Chondrocyte (in vitro differentiated cells): ENCODE measurements at regions not wholly inside any gene's neighbourhood (a gene's known extent, or its start where the extent isn't known, plus 50 kb on each side); places are given as distances from the start of the nearest gene placed in this dataset.

Experiments
- DNase-seq: peaks from one replicate; pipeline ENCODE4 v3.0.0; 2021; ENCODE audit warnings: mixed read lengths, low spot score
- H3K27ac Mint-ChIP-seq: one replicate; pipeline ENCODE4 v1.8.0; 2021; ENCODE audit warnings: mild to moderate bottlenecking, moderate library complexity, mixed read lengths; ENCODE audit not compliant: unreplicated experiment
- H3K27me3 Mint-ChIP-seq: 2 replicates; pipeline ENCODE4 v1.8.0; 2021; ENCODE audit warnings: low read depth, mixed read lengths
- H3K36me3 Mint-ChIP-seq: 2 replicates; pipeline ENCODE4 v1.8.0; 2021; ENCODE audit warnings: low read depth, mixed read lengths
- H3K4me1 Mint-ChIP-seq: 2 replicates; pipeline ENCODE4 v1.8.0; 2021; ENCODE audit warnings: low read depth, mild to moderate bottlenecking, mixed read lengths
- H3K4me3 Mint-ChIP-seq: one replicate; pipeline ENCODE4 v1.8.0; 2021; ENCODE audit warnings: mild to moderate bottlenecking, moderate library complexity, mixed read lengths; ENCODE audit not compliant: unreplicated experiment
- H3K9me3 Mint-ChIP-seq: 2 replicates; pipeline ENCODE4 v1.8.0; 2021; ENCODE audit warnings: low read depth, mixed read lengths
- TF ChIP-seq, protein P1 (sequence below): fragments of 200-600 bp; sonication (generic); IDR thresholded peaks from 2 replicates; pipeline ENCODE4 v1.5.0; 2021; ENCODE audit warnings: antibody characterized with exemption, mild to moderate bottlenecking, moderate library complexity

DNA sequence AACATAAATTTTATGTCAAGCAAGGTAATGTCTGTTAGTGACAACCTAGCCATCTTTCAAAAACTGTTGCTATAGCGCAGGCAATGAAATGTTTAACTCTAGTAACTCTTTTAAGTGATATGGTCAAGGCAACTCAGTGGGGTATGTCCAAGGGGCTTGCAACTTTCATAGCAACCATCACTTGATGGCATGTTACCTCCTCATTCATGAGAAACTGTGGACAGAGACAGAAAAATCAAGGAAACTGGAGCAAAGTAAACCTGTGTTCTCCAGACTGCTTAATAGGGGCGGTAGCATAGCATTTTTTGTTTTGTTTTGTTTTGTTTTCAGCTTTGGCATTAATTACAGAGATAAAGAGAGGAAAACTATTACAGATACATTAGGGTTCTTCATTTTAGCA, 1456.8 kb upstream of the AGA start:
- H3K36me3 Mint-ChIP-seq = no peaks in the 10 kb centered on the region
- H3K4me1 Mint-ChIP-seq = no peaks in the 10 kb centered on the region
- H3K27ac Mint-ChIP-seq = no peak overlapping the region
- TF ChIP-seq, protein P1, sequence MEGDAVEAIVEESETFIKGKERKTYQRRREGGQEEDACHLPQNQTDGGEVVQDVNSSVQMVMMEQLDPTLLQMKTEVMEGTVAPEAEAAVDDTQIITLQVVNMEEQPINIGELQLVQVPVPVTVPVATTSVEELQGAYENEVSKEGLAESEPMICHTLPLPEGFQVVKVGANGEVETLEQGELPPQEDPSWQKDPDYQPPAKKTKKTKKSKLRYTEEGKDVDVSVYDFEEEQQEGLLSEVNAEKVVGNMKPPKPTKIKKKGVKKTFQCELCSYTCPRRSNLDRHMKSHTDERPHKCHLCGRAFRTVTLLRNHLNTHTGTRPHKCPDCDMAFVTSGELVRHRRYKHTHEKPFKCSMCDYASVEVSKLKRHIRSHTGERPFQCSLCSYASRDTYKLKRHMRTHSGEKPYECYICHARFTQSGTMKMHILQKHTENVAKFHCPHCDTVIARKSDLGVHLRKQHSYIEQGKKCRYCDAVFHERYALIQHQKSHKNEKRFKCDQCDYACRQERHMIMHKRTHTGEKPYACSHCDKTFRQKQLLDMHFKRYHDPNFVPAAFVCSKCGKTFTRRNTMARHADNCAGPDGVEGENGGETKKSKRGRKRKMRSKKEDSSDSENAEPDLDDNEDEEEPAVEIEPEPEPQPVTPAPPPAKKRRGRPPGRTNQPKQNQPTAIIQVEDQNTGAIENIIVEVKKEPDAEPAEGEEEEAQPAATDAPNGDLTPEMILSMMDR = no peak
- H3K4me3 Mint-ChIP-seq = no peak overlapping the region
- no peak for DNase-seq
- no peaks in the 10 kb centered on the region for H3K9me3 Mint-ChIP-seq
- H3K27me3 Mint-ChIP-seq = no peaks in the 10 kb centered on the region

DNA sequence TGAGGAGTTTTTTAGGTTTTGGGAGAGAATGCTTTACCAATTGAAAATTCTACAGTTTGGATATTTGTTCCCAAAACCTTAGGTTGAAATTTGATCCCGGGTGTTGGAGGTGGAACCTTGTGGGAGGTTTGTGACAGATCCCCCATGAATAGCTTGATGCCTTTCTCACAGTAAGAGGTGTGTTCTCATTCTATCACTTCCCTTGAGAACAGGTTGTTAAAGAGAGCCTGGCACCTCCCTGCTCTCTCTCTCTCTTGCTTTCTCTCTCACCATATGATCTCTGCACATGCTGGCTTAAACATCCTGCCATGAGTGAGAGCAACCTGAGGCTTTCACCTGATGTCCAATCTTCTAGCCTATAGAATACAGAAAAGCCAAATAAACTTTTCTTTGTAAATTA, 1475.5 kb upstream of the AGA start:
- Mint-ChIP-seq H3K27ac (no peak overlapping the region), H3K4me3 (no peak overlapping the region), H3K27me3 (no peaks in the 10 kb centered on the region), H3K4me1 (no peaks in the 10 kb centered on the region), H3K9me3 (no peaks in the 10 kb centered on the region), H3K36me3 (no peaks in the 10 kb centered on the region)
- no peak for DNase-seq
- TF ChIP-seq, protein P1 = no peak

DNA sequence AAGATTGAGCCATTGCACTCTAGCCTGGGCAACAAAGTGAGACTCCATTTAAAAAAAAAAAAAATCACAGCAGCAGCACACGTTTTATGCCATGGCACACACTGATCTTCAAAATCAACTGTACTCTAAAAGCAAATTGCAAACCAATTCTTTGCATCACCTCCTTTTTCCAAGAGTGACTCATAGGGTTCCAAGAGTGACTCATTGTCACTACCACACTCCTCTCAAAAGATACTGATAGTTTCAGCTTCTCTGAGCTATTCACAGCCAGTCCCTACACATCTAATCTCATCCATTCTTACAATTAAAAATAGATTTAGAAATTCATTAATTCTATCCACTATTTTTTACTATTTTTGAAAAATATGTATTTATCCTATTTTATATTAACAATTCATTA, 1494.9 kb upstream of the AGA start:
- H3K4me3 Mint-ChIP-seq = no peak overlapping the region
- H3K27ac Mint-ChIP-seq = no peak overlapping the region
- no peak for DNase-seq
- TF ChIP-seq, protein P1 = no peak
- no peaks in the 10 kb centered on the region for H3K36me3 Mint-ChIP-seq
- no peaks in the 10 kb centered on the region for H3K4me1 Mint-ChIP-seq
- H3K27me3 Mint-ChIP-seq = no peaks in the 10 kb centered on the region
- peaks cover 5% of the 10 kb centered on the region for H3K9me3 Mint-ChIP-seq

DNA sequence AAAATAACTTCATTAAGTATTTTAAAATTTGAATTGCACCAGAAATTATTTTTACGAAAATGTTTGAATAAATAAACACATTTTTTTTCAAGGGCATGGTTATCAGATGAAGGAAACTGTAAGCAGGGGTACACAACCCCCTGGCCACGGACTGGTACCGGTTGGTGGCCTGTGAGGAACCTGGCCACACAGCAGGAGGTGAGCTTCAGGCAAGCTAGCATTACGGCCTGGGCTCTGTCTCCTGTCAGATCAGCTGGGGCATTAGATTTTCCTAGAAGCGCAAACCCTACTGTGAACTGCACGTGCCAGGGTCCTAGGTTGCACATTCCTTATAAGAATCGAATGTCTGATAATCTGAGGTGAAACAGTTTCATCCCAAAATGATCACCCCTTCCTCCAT, 1499.7 kb upstream of the AGA start:
- no peaks in the 10 kb centered on the region for H3K36me3 Mint-ChIP-seq
- no peak overlapping the region for H3K27ac Mint-ChIP-seq
- H3K9me3 Mint-ChIP-seq = peaks cover 7% of the 10 kb centered on the region
- no peak for DNase-seq
- no peaks in the 10 kb centered on the region for H3K27me3 Mint-ChIP-seq
- no peaks in the 10 kb centered on the region for H3K4me1 Mint-ChIP-seq
- H3K4me3 Mint-ChIP-seq = no peak overlapping the region
- TF ChIP-seq, protein P1 = no peak

DNA sequence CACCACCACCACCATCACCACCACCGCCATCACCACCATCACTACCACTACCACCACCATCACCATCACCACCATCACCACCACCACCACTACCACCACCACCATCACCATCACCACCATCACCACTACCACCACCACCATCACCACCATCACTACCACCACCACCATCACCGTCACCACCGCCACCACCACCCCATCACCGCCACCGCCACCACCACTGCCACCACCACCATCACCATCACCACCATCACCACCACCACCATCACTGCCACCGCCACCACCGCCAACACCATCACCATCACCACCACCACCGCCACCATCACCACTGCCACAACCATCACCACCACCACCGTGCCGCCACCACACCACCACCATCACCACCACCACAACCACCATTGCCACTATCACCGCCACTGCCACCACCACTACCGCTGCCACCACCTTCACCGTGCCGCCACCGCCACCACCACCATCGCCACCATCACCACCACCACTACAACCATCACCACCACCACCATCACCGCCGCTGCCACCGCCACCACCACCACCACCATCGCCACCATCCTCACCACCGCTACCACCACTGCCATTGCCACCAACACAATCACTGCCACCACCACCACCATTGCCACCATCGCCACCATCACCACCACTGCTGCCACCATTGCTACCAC, 1511.3 kb upstream of the AGA start:
- no peak overlapping the region for H3K4me3 Mint-ChIP-seq
- no peak overlapping the region for H3K27ac Mint-ChIP-seq
- H3K9me3 Mint-ChIP-seq = peaks cover 11% of the 10 kb centered on the region
- H3K36me3 Mint-ChIP-seq = no peaks in the 10 kb centered on the region
- TF ChIP-seq, protein P1 = no peak
- no peaks in the 10 kb centered on the region for H3K27me3 Mint-ChIP-seq
- DNase-seq = peak; percentile 83
- no peaks in the 10 kb centered on the region for H3K4me1 Mint-ChIP-seq
